Loucy (cell line): ENCODE measurements at regions not wholly inside any gene's neighbourhood (a gene's known extent, or its start where the extent isn't known, plus 50 kb on each side); places are given as distances from the start of the nearest gene placed in this dataset.
"Not testable (repeated sequence)": the region's sequence is repeated elsewhere in the genome, so short reads cannot be mapped to it uniquely, and the experiment has no call there.

Experiments
- CTCF ChIP-seq: fragments of 200-600 bp; sonication (generic); conservative IDR thresholded peaks from 2 replicates; pipeline ENCODE4 v1.5.1; 2014; ENCODE audit warnings: mild to moderate bottlenecking, antibody characterized with exemption, low read length
- EZH2phosphoT487 ChIP-seq: fragments of 200-600 bp; IDR thresholded peaks from 2 replicates; pipeline ENCODE4 v1.6.1; 2018; ENCODE audit warnings: antibody characterized with exemption, mild to moderate bottlenecking, moderate library complexity, borderline replicate concordance

GRCh38 chr1:69102058-69102457 is 465.7 kb upstream of the LRRC7 start:
- not testable (repeated sequence) for TF ChIP-seq CTCF, EZH2phosphoT487
